GM13977 (cell line): ENCODE measurements at regions not wholly inside any gene's neighbourhood (a gene's known extent, or its start where the extent isn't known, plus 50 kb on each side); places are given as distances from the start of the nearest gene placed in this dataset.
A peak's percentile ranks its signal among the peaks of the same experiment; 100 is the strongest.
"Not testable (repeated sequence)": the region's sequence is repeated elsewhere in the genome, so short reads cannot be mapped to it uniquely, and the experiment has no call there.

Source experiments
- DNase-seq: peaks from one replicate; pipeline ENCODE4 v3.0.0; 2012; ENCODE audit warnings: low spot score
- in situ Hi-C: fragments of 300-500 bp; cut with MboI; formaldehyde crosslinking; loops from one replicate; pipeline ENCODE4 v1.12.0; 2022; ENCODE audit warnings: low sequenced_read_pairs, low pct_unique_long_range_greater_than_20kb, mixed read lengths, inconsistent platforms; ENCODE audit not compliant: unreplicated experiment
- TF ChIP-seq, protein P1 (sequence below): IDR thresholded peaks from 2 replicates; pipeline ENCODE4 v1.5.1; 2012; ENCODE audit warnings: mild to moderate bottlenecking, control low read depth; ENCODE audit not compliant: insufficient read depth; ENCODE audit errors: extremely low read depth, missing control alignments

DNA sequence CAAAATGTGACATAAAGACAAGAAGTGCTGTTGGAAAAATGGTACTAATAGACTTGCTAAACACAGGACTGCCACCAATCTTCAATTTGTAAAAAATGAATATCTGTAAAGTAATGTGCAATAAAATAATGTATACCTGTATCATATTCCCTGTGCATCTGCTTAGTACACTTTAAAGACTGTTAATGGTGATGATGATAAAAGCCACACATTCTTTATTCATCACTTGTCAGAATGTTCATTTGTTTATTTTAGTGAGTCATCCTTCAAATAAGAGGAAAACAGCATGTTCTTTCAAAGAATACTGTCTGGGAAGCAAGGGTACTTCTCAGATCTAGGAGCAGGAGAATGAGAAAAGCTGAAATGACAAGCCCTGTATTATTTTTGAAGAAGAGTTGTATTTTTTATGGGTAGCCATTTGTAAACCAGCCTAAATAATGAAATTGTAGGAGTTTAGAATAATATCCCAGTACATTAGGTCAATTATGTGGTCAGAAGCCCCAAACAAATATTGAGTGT is 78.3 kb upstream of the PSMA6 start:
- TF ChIP-seq, protein P1, sequence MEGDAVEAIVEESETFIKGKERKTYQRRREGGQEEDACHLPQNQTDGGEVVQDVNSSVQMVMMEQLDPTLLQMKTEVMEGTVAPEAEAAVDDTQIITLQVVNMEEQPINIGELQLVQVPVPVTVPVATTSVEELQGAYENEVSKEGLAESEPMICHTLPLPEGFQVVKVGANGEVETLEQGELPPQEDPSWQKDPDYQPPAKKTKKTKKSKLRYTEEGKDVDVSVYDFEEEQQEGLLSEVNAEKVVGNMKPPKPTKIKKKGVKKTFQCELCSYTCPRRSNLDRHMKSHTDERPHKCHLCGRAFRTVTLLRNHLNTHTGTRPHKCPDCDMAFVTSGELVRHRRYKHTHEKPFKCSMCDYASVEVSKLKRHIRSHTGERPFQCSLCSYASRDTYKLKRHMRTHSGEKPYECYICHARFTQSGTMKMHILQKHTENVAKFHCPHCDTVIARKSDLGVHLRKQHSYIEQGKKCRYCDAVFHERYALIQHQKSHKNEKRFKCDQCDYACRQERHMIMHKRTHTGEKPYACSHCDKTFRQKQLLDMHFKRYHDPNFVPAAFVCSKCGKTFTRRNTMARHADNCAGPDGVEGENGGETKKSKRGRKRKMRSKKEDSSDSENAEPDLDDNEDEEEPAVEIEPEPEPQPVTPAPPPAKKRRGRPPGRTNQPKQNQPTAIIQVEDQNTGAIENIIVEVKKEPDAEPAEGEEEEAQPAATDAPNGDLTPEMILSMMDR, result no peak
- no peak for DNase-seq
- in situ Hi-C loops, result loop anchor here (10.0 kb wide), 1 partner anchor 201 kb away; no protein-coding TSS in a partner anchor

DNA sequence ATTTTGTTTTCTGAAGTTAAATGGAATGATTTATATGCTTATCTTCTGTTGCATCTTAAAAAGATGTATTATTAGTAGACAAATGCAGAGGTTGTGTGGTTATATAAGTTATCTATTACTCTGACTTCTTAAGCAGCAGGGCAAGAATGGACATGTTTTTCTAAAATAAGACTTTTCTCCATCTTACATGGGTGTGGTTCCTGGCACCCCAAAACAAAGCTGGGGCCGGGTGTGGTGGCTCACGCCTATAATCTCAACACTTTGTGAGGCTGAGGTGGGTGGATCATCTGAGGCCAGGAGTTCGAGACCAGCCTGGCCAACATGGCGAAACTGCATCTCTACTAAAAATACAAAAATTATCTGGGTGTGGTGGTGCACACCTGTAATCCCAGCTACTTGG is 77.8 kb upstream of the PSMA6 start:
- not testable (repeated sequence) for DNase-seq
- in situ Hi-C loops, result loop anchor here (10.0 kb wide), 1 partner anchor 200 kb away; no protein-coding TSS in a partner anchor

DNA sequence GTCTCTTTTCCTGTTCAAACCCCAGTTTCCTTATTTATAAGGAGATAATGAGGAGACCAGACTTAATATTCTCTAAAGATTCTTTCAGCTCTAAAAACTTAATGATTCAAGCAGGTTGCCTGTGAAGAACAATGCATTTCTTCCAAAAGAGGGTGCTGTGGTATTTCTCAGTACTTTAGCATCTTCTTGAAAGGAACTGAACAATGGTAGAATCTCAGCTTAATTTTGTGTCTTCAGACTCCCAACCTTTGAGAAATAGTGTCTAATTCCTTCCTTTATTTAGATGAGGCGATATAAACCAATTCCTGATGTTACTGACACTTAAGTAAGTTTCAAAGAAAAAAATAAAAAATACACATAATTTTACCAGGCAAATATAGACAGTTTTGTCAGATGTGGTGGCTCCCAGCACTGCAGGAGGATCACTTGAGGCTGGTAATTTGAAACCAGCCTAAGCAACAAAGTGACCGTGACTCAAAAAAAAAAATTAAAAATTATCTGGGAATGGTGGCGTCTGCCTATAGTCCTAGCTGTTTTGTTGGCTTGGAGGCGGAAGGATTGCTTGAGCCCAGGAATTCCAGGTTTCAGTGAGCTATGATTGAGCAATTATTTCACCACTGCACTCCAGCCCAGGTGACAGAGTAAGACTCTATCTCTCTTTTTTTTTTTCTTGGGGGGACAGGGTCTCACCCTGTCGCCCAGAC is 76.9 kb upstream of the PSMA6 start:
- in situ Hi-C loops, result loop anchor here (10.0 kb wide), 1 partner anchor 200 kb away; no protein-coding TSS in a partner anchor

DNA sequence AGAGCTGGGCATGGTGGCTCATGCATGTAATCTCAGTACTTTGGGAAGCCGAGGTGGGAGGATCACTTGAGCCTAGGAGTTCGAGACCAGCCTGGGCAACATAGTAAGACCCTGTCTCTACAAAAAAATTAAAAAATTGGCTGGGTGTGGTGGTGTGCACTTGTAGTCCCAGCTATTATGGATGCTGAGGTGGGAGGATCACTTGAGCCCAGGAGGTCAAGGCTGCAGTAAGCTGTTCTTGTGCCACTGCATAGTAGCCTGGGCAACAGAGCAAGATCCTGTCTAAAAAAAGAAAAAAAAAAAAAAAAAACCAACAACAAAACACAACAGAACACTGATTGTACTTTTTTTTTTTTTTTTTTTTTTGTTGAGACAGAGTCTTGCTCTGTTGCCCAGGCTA is 74.0 kb upstream of the PSMA6 start:
- in situ Hi-C loops, result loop anchor here (10.0 kb wide), 1 partner anchor 197 kb away; no protein-coding TSS in a partner anchor
- not testable (repeated sequence) for DNase-seq

More for the DNA sequence above, 76.9 kb upstream of the PSMA6 start:
- DNase-seq, result peak; percentile 32
- TF ChIP-seq, protein P1, result peak; percentile 43

DNA sequence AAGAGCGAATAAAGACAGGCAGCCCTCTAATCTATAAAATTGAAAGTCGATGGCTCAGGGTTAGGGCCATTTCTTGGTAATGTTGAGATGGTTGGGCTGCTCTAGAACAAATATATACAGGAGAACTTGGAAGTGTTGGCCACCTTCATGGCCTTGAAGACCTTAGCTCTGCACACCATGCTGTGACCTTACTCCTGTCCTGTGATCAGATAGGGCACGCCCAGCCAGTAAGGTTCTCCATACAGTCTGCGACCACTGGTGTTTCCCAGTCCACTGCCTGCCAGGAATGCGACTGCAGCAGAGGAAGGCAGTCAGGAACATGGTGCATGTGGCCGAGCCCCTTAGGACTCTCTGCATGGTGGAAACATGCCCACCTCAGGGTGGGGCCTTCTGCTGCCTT is 73.2 kb upstream of the PSMA6 start:
- no peak for DNase-seq
- TF ChIP-seq, protein P1, result no peak
- in situ Hi-C loops, result loop anchor here (10.0 kb wide), 1 partner anchor 196 kb away; no protein-coding TSS in a partner anchor

DNA sequence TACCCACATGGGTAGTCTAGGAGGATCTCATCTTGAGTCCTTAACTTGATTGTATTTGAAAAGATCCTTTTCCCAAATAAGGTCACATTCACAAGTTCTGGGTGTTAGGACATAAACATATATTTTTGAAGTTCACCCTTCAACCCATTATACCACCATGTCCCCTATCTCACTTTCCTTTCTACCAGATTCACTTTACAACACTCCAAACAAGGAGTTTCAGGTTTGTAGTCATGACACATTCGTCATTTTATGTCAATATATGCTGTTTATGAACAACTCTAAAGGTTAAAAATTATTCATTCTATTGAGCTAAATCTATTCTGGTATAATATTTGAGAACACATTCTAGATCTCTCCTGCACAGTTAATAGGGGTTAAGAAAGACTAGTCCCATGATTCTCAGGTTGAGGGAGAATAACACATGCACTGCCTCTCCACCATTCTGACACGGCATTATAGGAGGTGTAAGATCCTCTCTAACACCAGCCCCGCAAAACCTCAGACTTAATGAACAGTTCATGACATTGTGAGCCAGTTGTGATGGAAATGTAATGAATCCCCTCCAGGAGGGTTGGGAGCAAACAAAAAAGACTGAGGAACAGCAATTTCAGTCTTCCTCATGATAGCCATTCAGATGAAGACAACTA is 72.0 kb upstream of the PSMA6 start:
- TF ChIP-seq, protein P1, result no peak
- DNase-seq, result no peak
- in situ Hi-C loops, result no loop called here

DNA sequence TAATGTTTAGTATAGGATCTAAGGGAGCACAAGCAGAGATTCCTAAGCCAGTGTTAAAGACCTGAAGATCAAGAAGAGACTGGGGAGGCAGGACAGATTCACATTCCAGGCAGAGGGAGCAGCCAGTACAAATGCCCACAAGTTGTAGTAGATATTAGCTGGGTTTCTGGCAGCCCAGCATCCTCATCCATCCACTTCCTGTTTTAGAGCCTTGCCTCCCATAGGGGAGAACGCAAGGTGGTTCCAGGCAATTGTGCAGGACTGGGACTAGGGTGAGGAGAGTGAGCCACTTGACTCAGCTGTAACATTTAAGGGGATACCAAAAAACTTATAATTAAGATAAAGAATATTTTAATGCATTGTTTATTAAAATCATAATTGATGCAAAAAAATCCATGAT is 71.3 kb upstream of the PSMA6 start:
- no peak for DNase-seq
- TF ChIP-seq, protein P1, result no peak
- in situ Hi-C loops, result no loop called here
